Keratinocyte (primary cell): ENCODE measurements at regions not wholly inside any gene's neighbourhood (a gene's known extent, or its start where the extent isn't known, plus 50 kb on each side); places are given as distances from the start of the nearest gene placed in this dataset.
"Not testable (repeated sequence)": the region's sequence is repeated elsewhere in the genome, so short reads cannot be mapped to it uniquely, and the experiment has no call there.

Experiments
- DNase-seq: peaks from one replicate; pipeline ENCODE4 v3.0.0-alpha.2; 2011; ENCODE audit warnings: low read depth, missing footprints, low spot score
- FAIRE-seq: peaks from 2 replicates; lab custom pipeline; 2011; peaks lifted over from hg19 to GRCh38; lab: Jason Lieb, UNC
- H2AFZ ChIP-seq: 2 replicates; pipeline ENCODE4 v1.6.0; 2012; ENCODE audit warnings: low read length, control low read depth, inconsistent platforms; ENCODE audit not compliant: control insufficient read depth
- H3K27ac ChIP-seq: 2 replicates; pipeline ENCODE4 v1.5.1; 2011; ENCODE audit warnings: low read length; ENCODE audit not compliant: control insufficient read depth, insufficient read depth
- H3K27me3 ChIP-seq: 3 replicates; pipeline ENCODE4 v1.6.0; 2011; ENCODE audit warnings: low read length; ENCODE audit not compliant: control insufficient read depth, insufficient read depth; ENCODE audit errors: extremely low read depth
- H3K36me3 ChIP-seq, 2 experiments: 2 replicates in 1 of 2; 3 replicates in 1 of 2; pipeline ENCODE4 v1.5.1; 2011; ENCODE audit warnings: low read length in 2 of 2, mild to moderate bottlenecking in 1 of 2; ENCODE audit not compliant: control insufficient read depth in 2 of 2, insufficient read depth in 2 of 2; ENCODE audit errors: extremely low read depth in 1 of 2
- H3K4me1 ChIP-seq: 3 replicates; pipeline ENCODE4 v1.5.1; 2011; ENCODE audit warnings: low read length; ENCODE audit not compliant: control insufficient read depth, insufficient read depth; ENCODE audit errors: extremely low read depth
- H3K4me2 ChIP-seq: 3 replicates; pipeline ENCODE4 v1.6.0; 2011; ENCODE audit warnings: low read depth, low read length; ENCODE audit not compliant: control insufficient read depth, insufficient read depth; ENCODE audit errors: extremely low read depth
- H3K4me3 ChIP-seq, 3 experiments: fragments of 200-600 bp in 1 of 3; sonication (generic) in 1 of 3; 2 replicates in 2 of 3; 3 replicates in 1 of 3; pipeline ENCODE4 v1.5.1; 2011 to 2016; ENCODE audit warnings: low read length in 3 of 3, mild to moderate bottlenecking in 3 of 3, control low read depth in 2 of 3, inconsistent platforms in 1 of 3, low read depth in 1 of 3, mixed read lengths in 1 of 3, mixed run types in 1 of 3, moderate library complexity in 1 of 3; ENCODE audit not compliant: control insufficient read depth in 2 of 3, insufficient read depth in 2 of 3; ENCODE audit errors: extremely low read depth in 1 of 3
- H3K79me2 ChIP-seq: 2 replicates; pipeline ENCODE4 v1.6.0; 2012; ENCODE audit warnings: low read length; ENCODE audit not compliant: control insufficient read depth, insufficient read depth
- H3K9ac ChIP-seq: 3 replicates; pipeline ENCODE4 v1.6.0; 2011; ENCODE audit warnings: low read length; ENCODE audit not compliant: control insufficient read depth, insufficient read depth; ENCODE audit errors: extremely low read depth
- H3K9me1 ChIP-seq: 3 replicates; pipeline ENCODE4 v1.6.0; 2011; ENCODE audit warnings: low read length; ENCODE audit not compliant: control insufficient read depth, insufficient read depth; ENCODE audit errors: extremely low read depth
- H3K9me3 ChIP-seq: 2 replicates; pipeline ENCODE4 v1.5.1; 2012; ENCODE audit warnings: low read depth, low read length; ENCODE audit not compliant: control insufficient read depth
- H4K20me1 ChIP-seq: 3 replicates; pipeline ENCODE4 v1.6.0; 2011; ENCODE audit warnings: low read length; ENCODE audit not compliant: control insufficient read depth, insufficient read depth; ENCODE audit errors: extremely low read depth
- CTCF ChIP-seq, 3 experiments: IDR thresholded peaks in 1 of 3; conservative IDR thresholded peaks in 1 of 3; optimal IDR thresholded peaks in 1 of 3; 2 replicates in 2 of 3; 3 replicates in 1 of 3; pipeline versions ENCODE3 to v1.5.1; 2011; ENCODE audit warnings: low read length in 3 of 3, mild to moderate bottlenecking in 3 of 3, moderate library complexity in 2 of 3, control low read depth in 1 of 3, inconsistent platforms in 1 of 3; ENCODE audit not compliant: insufficient read depth in 2 of 3; ENCODE audit errors: extremely low read depth in 1 of 3
- EZH2 ChIP-seq: IDR thresholded peaks from one replicate; pipeline ENCODE4 v1.6.1; 2012; ENCODE audit warnings: inconsistent platforms, mild to moderate bottlenecking, low read length, moderate library complexity
- dilution Hi-C: fragments of 300-500 bp; cut with MboI; formaldehyde crosslinking; loops from one replicate; pipeline ENCODE4 v1.7.0; 2020; ENCODE audit warnings: low sequenced_read_pairs; ENCODE audit not compliant: extremely low pct_ligation_motif_present

- H3K4me1 ChIP-seq = no peaks in the 10 kb centered on the region
- H3K4me2 ChIP-seq = no peak overlapping the region
- no peaks in the 10 kb centered on the region for H3K36me3 ChIP-seq
- H3K27ac ChIP-seq = no peak overlapping the region
- dilution Hi-C loops = no loop called here
- H3K4me3 ChIP-seq = no peak overlapping the region
- no peaks in the 10 kb centered on the region for H3K79me2 ChIP-seq
- H3K9me3 ChIP-seq = no peaks in the 10 kb centered on the region
- FAIRE-seq (no peak), DNase-seq (no peak)
- H3K27me3 ChIP-seq = no peaks in the 10 kb centered on the region
- no peak overlapping the region for H3K9ac ChIP-seq
- TF ChIP-seq EZH2 (no peak), CTCF (optimal IDR thresholded peaks at IDR 0.05 in 1 of 3, IDR thresholded peaks at IDR 0.05 in 1 of 3, conservative IDR thresholded peaks at IDR 0.05 in 1 of 3; ENCODE audit: extremely low read depth in 1 of 3, insufficient read depth in 2 of 3, low read length in 3 of 3) (no peak)
- no peaks in the 10 kb centered on the region for H4K20me1 ChIP-seq
- no peaks in the 10 kb centered on the region for H3K9me1 ChIP-seq
- no peak overlapping the region for H2AFZ ChIP-seq
Observed at GRCh38 chr4:85028910-85029309, 62.4 kb upstream of the WDFY3 start.

GRCh38 chr4:85029453-85029852 lies 63.0 kb upstream of the WDFY3 start:
- Histone ChIP-seq H3K4me3 (no peak overlapping the region), H3K79me2 (no peaks in the 10 kb centered on the region), H3K4me2 (no peak overlapping the region), H2AFZ (no peak overlapping the region), H3K27ac (no peak overlapping the region), H3K9ac (no peak overlapping the region), H3K27me3 (no peaks in the 10 kb centered on the region), H3K36me3 (no peaks in the 10 kb centered on the region), H3K9me3 (no peaks in the 10 kb centered on the region), H3K9me1 (no peaks in the 10 kb centered on the region), H3K4me1 (no peaks in the 10 kb centered on the region), H4K20me1 (no peaks in the 10 kb centered on the region)
- FAIRE-seq (no peak), DNase-seq (no peak)
- dilution Hi-C loops = no loop called here
- TF ChIP-seq EZH2 = no peak

GRCh38 chr4:85030156-85030555 lies 63.7 kb upstream of the WDFY3 start:
- Histone ChIP-seq H3K4me3 (no peak overlapping the region), H3K36me3 (no peaks in the 10 kb centered on the region), H2AFZ (no peak overlapping the region), H3K79me2 (no peaks in the 10 kb centered on the region), H3K9ac (no peak overlapping the region), H3K9me1 (no peaks in the 10 kb centered on the region), H3K27me3 (no peaks in the 10 kb centered on the region), H3K27ac (no peak overlapping the region), H3K4me1 (no peaks in the 10 kb centered on the region), H4K20me1 (no peaks in the 10 kb centered on the region), H3K4me2 (no peak overlapping the region), H3K9me3 (no peaks in the 10 kb centered on the region)
- dilution Hi-C loops = no loop called here
- DNase-seq (no peak), FAIRE-seq (no peak)
- TF ChIP-seq CTCF (optimal IDR thresholded peaks at IDR 0.05 in 1 of 3, IDR thresholded peaks at IDR 0.05 in 1 of 3, conservative IDR thresholded peaks at IDR 0.05 in 1 of 3; ENCODE audit: extremely low read depth in 1 of 3, insufficient read depth in 2 of 3, low read length in 3 of 3) (no peak), EZH2 (no peak)

GRCh38 chr4:85033838-85034237 lies 67.3 kb upstream of the WDFY3 start:
- H3K27me3 ChIP-seq, H3K4me2 ChIP-seq, H3K27ac ChIP-seq, H3K9me1 ChIP-seq, dilution Hi-C loops, H3K4me1 ChIP-seq, H2AFZ ChIP-seq, H3K9me3 ChIP-seq, H4K20me1 ChIP-seq, H3K36me3 ChIP-seq, H3K9ac ChIP-seq, H3K79me2 ChIP-seq, FAIRE-seq, H3K4me3 ChIP-seq, DNase-seq: not testable (repeated sequence)
